ENCODE measurements at regions not wholly inside any gene's neighbourhood (a gene's known extent, or its start where the extent isn't known, plus 50 kb on each side); places are given as distances from the start of the nearest gene placed in this dataset.
"Not testable (repeated sequence)": the region's sequence is repeated elsewhere in the genome, so short reads cannot be mapped to it uniquely, and the experiment has no call there.

GRCh38 chr5:15384176-15384575 is 115.8 kb upstream of the FBXL7 start:
- no peak for DNase-seq (ENCODE audit: low spot score)

- DNase-seq (ENCODE audit: low spot score), result peak; percentile 5
These were observed 116.5 kb upstream of the FBXL7 start for GRCh38 chr5:15383469-15383868.

GRCh38 chr5:15383021-15383420 is 117.0 kb upstream of the FBXL7 start:
- no peak for DNase-seq (ENCODE audit: low spot score)

GRCh38 chr5:15377573-15378340 is 122.2 kb upstream of the FBXL7 start:
- DNase-seq (ENCODE audit: low spot score), result no peak

- no peak for DNase-seq (ENCODE audit: low spot score)
These were observed 123.2 kb upstream of the FBXL7 start for GRCh38 chr5:15376803-15377202.

- DNase-seq (ENCODE audit: low spot score), result no peak
These were observed 123.9 kb upstream of the FBXL7 start for GRCh38 chr5:15376088-15376487.

- DNase-seq (ENCODE audit: low spot score), result no peak
These were observed 124.4 kb upstream of the FBXL7 start for GRCh38 chr5:15375559-15375958.

- DNase-seq (ENCODE audit: low spot score), result no peak
These were observed 125.1 kb upstream of the FBXL7 start for GRCh38 chr5:15374886-15375285.

GRCh38 chr5:15373151-15373550 is 126.8 kb upstream of the FBXL7 start:
- no peak for DNase-seq (ENCODE audit: low spot score)

GRCh38 chr5:15371184-15371583 is 128.8 kb upstream of the FBXL7 start:
- no peak for DNase-seq (ENCODE audit: low spot score)

GRCh38 chr5:15368835-15369234 is 131.1 kb upstream of the FBXL7 start:
- no peak for DNase-seq (ENCODE audit: low spot score)

- DNase-seq (ENCODE audit: low spot score), result no peak
These were observed 132.5 kb upstream of the FBXL7 start for GRCh38 chr5:15367489-15367888.

- no peak for DNase-seq (ENCODE audit: low spot score)
These were observed 133.1 kb upstream of the FBXL7 start for GRCh38 chr5:15366676-15367391.

- DNase-seq (ENCODE audit: low spot score), result no peak
These were observed 134.9 kb upstream of the FBXL7 start for GRCh38 chr5:15365070-15365469.

GRCh38 chr5:15363601-15364000 is 136.4 kb upstream of the FBXL7 start:
- DNase-seq (ENCODE audit: low spot score), result no peak

- DNase-seq (ENCODE audit: low spot score), result not testable (repeated sequence)
These were observed 142.9 kb upstream of the FBXL7 start for GRCh38 chr5:15357092-15357453.

GRCh38 chr5:15356308-15357091 is 143.5 kb upstream of the FBXL7 start:
- not testable (repeated sequence) for DNase-seq (ENCODE audit: low spot score)

- no peak for DNase-seq (ENCODE audit: low spot score)
These were observed 146.0 kb upstream of the FBXL7 start for GRCh38 chr5:15354021-15354420.

GRCh38 chr5:15353086-15353645 is 146.8 kb upstream of the FBXL7 start:
- no peak for DNase-seq (ENCODE audit: low spot score)

GRCh38 chr5:15350614-15351013 is 149.4 kb upstream of the FBXL7 start:
- no peak for DNase-seq (ENCODE audit: low spot score)

- no peak for DNase-seq (ENCODE audit: low spot score)
These were observed 153.2 kb upstream of the FBXL7 start for GRCh38 chr5:15346738-15347137.

GRCh38 chr5:15344954-15345353 is 155.0 kb upstream of the FBXL7 start:
- DNase-seq (ENCODE audit: low spot score), result no peak

- no peak for DNase-seq (ENCODE audit: low spot score)
These were observed 161.4 kb upstream of the FBXL7 start for GRCh38 chr5:15338546-15338945.
